ENCODE measurements at regions not wholly inside any gene's neighbourhood (a gene's known extent, or its start where the extent isn't known, plus 50 kb on each side); places are given as distances from the start of the nearest gene placed in this dataset.
A peak's percentile ranks its signal among the peaks of the same experiment; 100 is the strongest.

- Histone ChIP-seq H3K4me1 (ENCODE audit: insufficient read depth, low read length) (no peaks in the 10 kb centered on the region), H3K36me3 (ENCODE audit: insufficient read depth, low read length) (no peaks in the 10 kb centered on the region), H3K27ac (ENCODE audit: low read depth, low read length) (no peak overlapping the region), H3K4me3 (ENCODE audit: low read length in 2 of 2) (no peak overlapping the region), H3K27me3 (ENCODE audit: insufficient read depth, low read length) (no peaks in the 10 kb centered on the region), H3K9me3 (ENCODE audit: control insufficient read depth in 1 of 2, low read length in 2 of 2) (no peaks in the 10 kb centered on the region)
- H3K4me1 Mint-ChIP-seq, result peaks cover 0 to 2% (median 0%) of the 10 kb centered on the region in 4 donors
- POLR2A ChIA-PET (ENCODE audit: partially characterized antibody), result no interaction called here
- no peak for DNase-seq
- no peaks in the 10 kb centered on the region for H3K36me3 Mint-ChIP-seq
- CTCF ChIA-PET (ENCODE audit: partially characterized antibody), result no interaction called here
- peaks cover 0 to 27% (median 12%) of the 10 kb centered on the region in 8 donors for H3K9me3 Mint-ChIP-seq
- H3K27me3 Mint-ChIP-seq, result no peaks in the 10 kb centered on the region
- no peak overlapping the region for H3K27ac Mint-ChIP-seq
- intact Hi-C loops (cut with micrococcal nuclease), result no loop called here
- H3K4me3 Mint-ChIP-seq, result no peak overlapping the region
Observed at GRCh38 chr16:6891496-6891895, 441.1 kb upstream of the RBFOX1 start.

GRCh38 chr16:6888531-6888930 lies 444.1 kb upstream of the RBFOX1 start:
- Mint-ChIP-seq H3K36me3 (no peaks in the 10 kb centered on the region), H3K4me3 (no peak overlapping the region), H3K27me3 (no peaks in the 10 kb centered on the region), H3K9me3 (peaks cover 0 to 24% (median 11%) of the 10 kb centered on the region in 8 donors), H3K4me1 (no peaks in the 10 kb centered on the region), H3K27ac (no peak overlapping the region)
- Histone ChIP-seq H3K4me1 (ENCODE audit: insufficient read depth, low read length) (no peaks in the 10 kb centered on the region), H3K4me3 (ENCODE audit: low read length in 2 of 2) (no peak overlapping the region), H3K27me3 (ENCODE audit: insufficient read depth, low read length) (no peaks in the 10 kb centered on the region), H3K9me3 (ENCODE audit: control insufficient read depth in 1 of 2, low read length in 2 of 2) (no peaks in the 10 kb centered on the region), H3K36me3 (ENCODE audit: insufficient read depth, low read length) (no peaks in the 10 kb centered on the region), H3K27ac (ENCODE audit: low read depth, low read length) (no peak overlapping the region)
- ChIA-PET CTCF (ENCODE audit: partially characterized antibody) (no interaction called here), POLR2A (ENCODE audit: partially characterized antibody) (no interaction called here)
- no peak for DNase-seq
- intact Hi-C loops (cut with micrococcal nuclease), result no loop called here

- intact Hi-C loops (cut with micrococcal nuclease), result no loop called here
- no peak overlapping the region for H3K4me3 Mint-ChIP-seq
- Histone ChIP-seq H3K4me3 (ENCODE audit: low read length in 2 of 2) (no peak overlapping the region), H3K27ac (ENCODE audit: low read depth, low read length) (no peak overlapping the region), H3K36me3 (ENCODE audit: insufficient read depth, low read length) (no peaks in the 10 kb centered on the region), H3K27me3 (ENCODE audit: insufficient read depth, low read length) (no peaks in the 10 kb centered on the region), H3K9me3 (ENCODE audit: control insufficient read depth in 1 of 2, low read length in 2 of 2) (no peaks in the 10 kb centered on the region), H3K4me1 (ENCODE audit: insufficient read depth, low read length) (no peaks in the 10 kb centered on the region)
- peaks cover 0 to 11% (median 6%) of the 10 kb centered on the region in 8 donors for H3K9me3 Mint-ChIP-seq
- ChIA-PET POLR2A (ENCODE audit: partially characterized antibody) (no interaction called here), CTCF (ENCODE audit: partially characterized antibody) (no interaction called here)
- no peak overlapping the region for H3K27ac Mint-ChIP-seq
- no peak for DNase-seq
- no peaks in the 10 kb centered on the region for H3K27me3 Mint-ChIP-seq
- H3K4me1 Mint-ChIP-seq, result no peaks in the 10 kb centered on the region
- H3K36me3 Mint-ChIP-seq, result no peaks in the 10 kb centered on the region
Observed at GRCh38 chr16:6884002-6884401, 448.6 kb upstream of the RBFOX1 start.

- Histone ChIP-seq H3K4me3 (ENCODE audit: low read length in 2 of 2) (no peak overlapping the region), H3K27me3 (ENCODE audit: insufficient read depth, low read length) (no peaks in the 10 kb centered on the region), H3K36me3 (ENCODE audit: insufficient read depth, low read length) (no peaks in the 10 kb centered on the region), H3K27ac (ENCODE audit: low read depth, low read length) (no peak overlapping the region), H3K9me3 (ENCODE audit: control insufficient read depth in 1 of 2, low read length in 2 of 2) (no peaks in the 10 kb centered on the region), H3K4me1 (ENCODE audit: insufficient read depth, low read length) (no peaks in the 10 kb centered on the region)
- no peaks in the 10 kb centered on the region for H3K36me3 Mint-ChIP-seq
- no peaks in the 10 kb centered on the region for H3K27me3 Mint-ChIP-seq
- H3K4me1 Mint-ChIP-seq, result no peaks in the 10 kb centered on the region
- H3K9me3 Mint-ChIP-seq, result peaks cover 0 to 13% (median 6%) of the 10 kb centered on the region in 8 donors
- DNase-seq, result no peak
- H3K4me3 Mint-ChIP-seq, result no peak overlapping the region
- ChIA-PET POLR2A (ENCODE audit: partially characterized antibody) (no interaction called here), CTCF (ENCODE audit: partially characterized antibody) (no interaction called here)
- peak overlapping the region in 1 of 7 donors; percentile 45 for H3K27ac Mint-ChIP-seq
- intact Hi-C loops (cut with micrococcal nuclease), result no loop called here
Observed at GRCh38 chr16:6880263-6880662, 452.4 kb upstream of the RBFOX1 start.

GRCh38 chr16:6864671-6865070 lies 468.0 kb upstream of the RBFOX1 start:
- H3K27ac Mint-ChIP-seq, result no peak overlapping the region
- Histone ChIP-seq H3K9me3 (ENCODE audit: control insufficient read depth in 1 of 2, low read length in 2 of 2) (peaks cover 0 to 3% of the 10 kb centered on the region in 2 donors), H3K36me3 (ENCODE audit: insufficient read depth, low read length) (no peaks in the 10 kb centered on the region), H3K27me3 (ENCODE audit: insufficient read depth, low read length) (no peaks in the 10 kb centered on the region), H3K27ac (ENCODE audit: low read depth, low read length) (no peak overlapping the region), H3K4me3 (ENCODE audit: low read length in 2 of 2) (no peak overlapping the region), H3K4me1 (ENCODE audit: insufficient read depth, low read length) (no peaks in the 10 kb centered on the region)
- no peak for DNase-seq
- no peaks in the 10 kb centered on the region for H3K4me1 Mint-ChIP-seq
- ChIA-PET CTCF (ENCODE audit: partially characterized antibody) (no interaction called here), POLR2A (ENCODE audit: partially characterized antibody) (no interaction called here)
- no peak overlapping the region for H3K4me3 Mint-ChIP-seq
- peaks cover 2 to 18% (median 10%) of the 10 kb centered on the region in 8 donors for H3K9me3 Mint-ChIP-seq
- H3K36me3 Mint-ChIP-seq, result no peaks in the 10 kb centered on the region
- H3K27me3 Mint-ChIP-seq, result no peaks in the 10 kb centered on the region
- intact Hi-C loops (cut with micrococcal nuclease), result no loop called here

GRCh38 chr16:6864244-6864643 lies 468.4 kb upstream of the RBFOX1 start:
- ChIA-PET POLR2A (ENCODE audit: partially characterized antibody) (no interaction called here), CTCF (ENCODE audit: partially characterized antibody) (no interaction called here)
- peaks cover 0 to 3% of the 10 kb centered on the region in 2 donors for H3K9me3 ChIP-seq (ENCODE audit: control insufficient read depth in 1 of 2, low read length in 2 of 2)
- H3K36me3 Mint-ChIP-seq, result no peaks in the 10 kb centered on the region
- no peaks in the 10 kb centered on the region for H3K4me1 ChIP-seq (ENCODE audit: insufficient read depth, low read length)
- intact Hi-C loops (cut with micrococcal nuclease), result no loop called here
- H3K36me3 ChIP-seq (ENCODE audit: insufficient read depth, low read length), result no peaks in the 10 kb centered on the region
- H3K4me1 Mint-ChIP-seq, result no peaks in the 10 kb centered on the region
- H3K4me3 ChIP-seq (ENCODE audit: low read length in 2 of 2), result no peak overlapping the region
- H3K27me3 ChIP-seq (ENCODE audit: insufficient read depth, low read length), result no peaks in the 10 kb centered on the region
- no peak overlapping the region for H3K27ac Mint-ChIP-seq
- no peaks in the 10 kb centered on the region for H3K27me3 Mint-ChIP-seq
- no peak overlapping the region for H3K4me3 Mint-ChIP-seq
- H3K27ac ChIP-seq (ENCODE audit: low read depth, low read length), result no peak overlapping the region
- peaks cover 2 to 16% (median 10%) of the 10 kb centered on the region in 8 donors for H3K9me3 Mint-ChIP-seq
- DNase-seq, result no peak

GRCh38 chr16:6863135-6863534 lies 469.5 kb upstream of the RBFOX1 start:
- Mint-ChIP-seq H3K4me3 (no peak overlapping the region), H3K36me3 (no peaks in the 10 kb centered on the region), H3K9me3 (peaks cover 2 to 15% (median 8%) of the 10 kb centered on the region in 8 donors), H3K4me1 (no peaks in the 10 kb centered on the region), H3K27ac (no peak overlapping the region), H3K27me3 (no peaks in the 10 kb centered on the region)
- no peaks in the 10 kb centered on the region for H3K4me1 ChIP-seq (ENCODE audit: insufficient read depth, low read length)
- no peaks in the 10 kb centered on the region for H3K27me3 ChIP-seq (ENCODE audit: insufficient read depth, low read length)
- intact Hi-C loops (cut with micrococcal nuclease), result no loop called here
- no peak overlapping the region for H3K27ac ChIP-seq (ENCODE audit: low read depth, low read length)
- DNase-seq, result no peak
- H3K36me3 ChIP-seq (ENCODE audit: insufficient read depth, low read length), result no peaks in the 10 kb centered on the region
- no peaks in the 10 kb centered on the region for H3K9me3 ChIP-seq (ENCODE audit: control insufficient read depth in 1 of 2, low read length in 2 of 2)
- ChIA-PET POLR2A (ENCODE audit: partially characterized antibody) (no interaction called here), CTCF (ENCODE audit: partially characterized antibody) (no interaction called here)
- no peak overlapping the region for H3K4me3 ChIP-seq (ENCODE audit: low read length in 2 of 2)

- no peaks in the 10 kb centered on the region for H3K4me1 ChIP-seq (ENCODE audit: insufficient read depth, low read length)
- Mint-ChIP-seq H3K4me1 (no peaks in the 10 kb centered on the region), H3K9me3 (peaks cover 2 to 14% (median 7%) of the 10 kb centered on the region in 8 donors), H3K27me3 (no peaks in the 10 kb centered on the region), H3K4me3 (no peak overlapping the region), H3K36me3 (no peaks in the 10 kb centered on the region), H3K27ac (no peak overlapping the region)
- H3K9me3 ChIP-seq (ENCODE audit: control insufficient read depth in 1 of 2, low read length in 2 of 2), result no peaks in the 10 kb centered on the region
- intact Hi-C loops (cut with micrococcal nuclease), result no loop called here
- no peaks in the 10 kb centered on the region for H3K27me3 ChIP-seq (ENCODE audit: insufficient read depth, low read length)
- H3K27ac ChIP-seq (ENCODE audit: low read depth, low read length), result no peak overlapping the region
- DNase-seq, result no peak
- CTCF ChIA-PET (ENCODE audit: partially characterized antibody), result no interaction called here
- no peaks in the 10 kb centered on the region for H3K36me3 ChIP-seq (ENCODE audit: insufficient read depth, low read length)
- no peak overlapping the region for H3K4me3 ChIP-seq (ENCODE audit: low read length in 2 of 2)
- POLR2A ChIA-PET (ENCODE audit: partially characterized antibody), result no interaction called here
Observed at GRCh38 chr16:6861815-6862477, 470.7 kb upstream of the RBFOX1 start.

All from CD4-positive, alpha-beta memory T cell (primary cell).